ENCODE measurements at regions not wholly inside any gene's neighbourhood (a gene's known extent, or its start where the extent isn't known, plus 50 kb on each side); places are given as distances from the start of the nearest gene placed in this dataset.

DNA sequence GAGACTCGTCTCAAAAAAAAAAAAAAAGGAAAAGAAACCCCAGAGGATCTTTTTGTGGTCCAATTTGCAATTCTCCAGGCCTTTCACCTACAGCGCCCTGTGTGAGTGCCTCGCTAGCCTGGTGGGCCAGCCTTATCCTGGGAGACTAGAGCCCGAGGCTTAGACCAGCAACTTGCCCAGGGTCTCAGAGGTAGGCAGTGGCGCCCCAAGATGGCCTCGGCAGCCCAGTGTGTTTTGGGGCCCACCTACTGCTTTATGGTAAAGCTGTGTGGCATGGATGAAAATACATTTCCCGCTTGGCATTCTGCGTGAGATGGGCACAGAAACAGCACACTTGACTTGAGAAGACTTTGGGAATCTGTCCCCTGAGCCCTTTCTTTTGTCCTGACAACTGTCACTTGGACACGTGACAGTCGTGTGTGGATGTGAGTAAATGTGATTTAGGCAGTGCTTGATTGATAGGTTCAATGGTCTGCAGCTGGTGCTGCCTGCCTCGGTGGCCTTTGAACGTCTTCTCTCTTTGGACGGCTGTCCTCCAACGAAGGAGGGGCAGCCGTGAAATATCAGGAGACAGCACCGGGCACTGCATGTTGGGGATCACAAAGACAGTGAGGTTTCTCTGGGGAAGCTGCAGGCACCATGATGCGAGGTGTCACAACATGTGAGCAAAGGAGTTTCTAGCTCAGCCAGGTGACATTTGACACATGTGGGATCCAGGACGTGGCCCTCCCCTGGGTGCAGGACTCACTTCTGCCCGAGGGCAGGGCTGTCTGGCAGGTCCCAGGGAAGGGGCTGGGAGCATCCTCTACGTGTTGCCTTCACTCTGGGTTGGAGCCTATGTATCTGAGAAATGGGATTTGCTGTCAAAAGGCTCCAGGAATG, 209.5 kb upstream of the TWIST2 start:
- DNase-seq, result no peak

DNA sequence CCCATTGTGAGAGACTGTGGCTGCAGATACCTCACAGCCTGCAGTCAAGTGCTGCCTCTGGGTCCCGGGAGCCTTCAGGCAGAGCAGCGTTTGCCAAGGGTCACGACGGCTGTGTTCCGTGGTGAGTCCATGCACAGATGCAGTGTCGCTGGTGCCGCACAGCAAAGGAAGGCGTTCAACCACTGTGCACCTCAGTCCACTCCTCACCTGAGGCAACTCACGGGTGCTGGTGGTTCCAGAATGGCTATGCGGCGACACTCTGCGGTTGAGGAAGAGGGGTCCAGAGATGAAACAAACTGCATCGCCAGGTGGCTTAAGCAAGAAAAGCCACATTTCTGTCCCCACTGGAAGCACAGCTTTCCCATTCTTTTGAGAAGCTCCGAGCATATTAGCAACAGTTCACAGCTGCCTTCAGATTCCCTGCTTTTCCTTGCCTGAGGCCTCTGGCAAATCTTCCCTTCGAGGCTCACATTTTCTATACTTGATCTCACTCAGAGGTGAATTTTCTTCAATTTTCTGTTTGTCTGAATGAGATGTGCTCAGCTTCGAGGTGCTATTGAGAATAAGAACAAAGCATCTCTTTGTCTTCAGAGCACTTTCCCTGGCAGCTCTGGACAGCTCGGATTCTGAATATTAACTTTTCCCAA, 208.8 kb upstream of the TWIST2 start:
- DNase-seq, result no peak

DNA sequence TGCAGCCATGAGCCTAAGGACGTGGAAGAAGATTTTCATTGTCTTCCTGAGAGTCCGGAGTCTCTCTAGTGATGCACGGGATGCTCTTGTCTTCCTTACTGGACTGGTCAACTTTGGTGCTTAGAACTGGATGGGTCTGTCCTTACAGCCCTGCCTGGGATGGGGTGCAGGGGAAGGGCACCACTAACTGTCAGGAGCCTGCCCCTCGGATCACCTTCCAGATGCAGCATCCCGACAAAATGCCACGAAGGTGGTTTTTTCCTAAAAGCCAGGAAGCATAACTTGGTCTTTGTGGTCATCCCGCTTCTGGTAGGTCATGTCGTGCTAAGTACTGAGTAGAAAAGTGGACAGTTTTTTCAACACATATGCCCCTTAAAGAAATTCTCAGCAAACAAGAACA, 207.4 kb upstream of the TWIST2 start:
- DNase-seq, result no peak

DNA sequence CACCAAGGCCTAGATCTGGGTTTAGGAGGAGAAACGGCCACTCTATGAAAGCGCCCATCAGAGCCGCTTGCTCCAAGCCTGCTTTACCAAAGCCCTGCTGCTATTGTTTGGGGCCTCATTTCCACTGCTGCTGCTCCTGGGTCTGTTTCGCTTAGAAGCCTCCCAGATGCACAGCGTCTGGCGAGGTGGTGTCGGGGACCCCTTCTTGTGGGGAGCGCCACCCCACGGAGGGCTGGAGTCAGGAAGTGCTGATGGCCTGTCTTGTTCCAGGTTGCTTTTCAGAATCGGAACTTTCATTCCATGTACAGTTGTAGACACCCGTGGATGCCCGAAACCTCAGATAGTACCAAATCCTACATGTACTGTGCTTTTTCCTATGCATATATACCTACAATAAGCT, 204.9 kb upstream of the TWIST2 start:
- DNase-seq, result no peak

DNA sequence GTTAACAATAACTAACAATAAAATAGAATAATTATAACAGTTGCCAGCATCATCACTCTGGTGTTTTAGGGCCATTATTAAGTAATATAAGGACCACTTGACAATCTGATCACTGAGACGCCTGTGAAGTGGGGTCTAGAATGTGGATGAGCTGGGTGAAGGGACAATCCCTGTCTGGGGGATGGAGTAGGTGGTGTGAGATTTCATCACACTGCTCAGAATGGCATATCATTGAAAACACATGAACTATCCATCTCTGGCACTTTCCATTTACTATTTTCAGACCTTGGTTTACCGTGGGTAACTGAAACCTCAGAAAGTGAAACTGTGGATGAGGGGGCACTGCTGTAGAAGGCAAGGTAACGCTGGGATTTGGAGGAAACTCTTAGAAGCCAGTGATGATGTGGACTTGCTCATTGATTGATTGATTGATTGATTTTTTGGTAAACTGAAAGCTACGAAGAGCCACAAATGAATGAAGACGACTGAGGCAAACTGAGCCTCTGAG, 204.4 kb upstream of the TWIST2 start:
- DNase-seq, result no peak

DNA sequence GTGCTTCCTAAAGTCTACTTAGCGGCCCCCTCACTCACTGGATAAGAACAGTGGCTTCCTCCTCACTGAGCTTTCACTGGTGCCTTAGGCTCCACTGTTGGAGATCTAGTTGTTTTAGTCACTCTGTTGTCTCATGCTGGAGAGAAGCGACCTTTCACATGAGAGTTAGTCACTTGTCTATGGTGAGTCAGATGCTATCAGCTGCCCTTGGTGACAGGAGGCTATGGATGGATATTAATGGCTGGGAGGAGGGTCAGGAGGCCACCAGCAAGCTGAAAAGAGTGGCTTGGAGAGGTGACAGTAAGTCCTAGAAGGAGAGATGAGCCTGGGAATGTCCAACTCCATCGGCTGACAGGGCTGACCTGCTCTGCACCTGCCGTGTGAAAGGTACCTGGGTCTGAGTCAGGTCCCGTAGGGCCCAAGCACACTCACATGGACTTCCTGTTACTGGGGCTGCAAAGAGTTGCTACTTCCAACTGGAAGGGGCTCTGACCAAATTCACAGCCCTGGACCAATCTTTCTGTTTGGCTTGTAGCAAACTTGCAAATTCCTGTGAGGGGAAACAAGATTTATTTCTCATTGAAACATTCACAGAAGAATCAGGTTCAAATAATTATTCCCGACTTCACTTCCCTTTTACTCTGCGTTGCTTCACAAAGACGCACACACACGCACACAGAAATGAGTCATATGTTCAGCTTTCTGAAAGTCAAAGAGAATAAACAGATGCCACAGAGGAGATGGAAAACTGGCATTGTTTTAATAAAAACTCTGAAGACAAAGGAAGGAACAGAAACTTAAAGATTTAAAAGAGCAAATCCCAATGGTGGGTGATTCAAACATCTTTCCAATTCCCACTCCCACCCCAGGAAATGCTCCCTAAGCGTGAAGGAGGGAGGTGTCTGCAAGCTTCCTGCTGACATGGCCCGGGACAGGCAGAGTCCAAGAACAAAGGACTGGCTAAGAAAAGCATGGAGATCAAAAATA, 203.5 kb upstream of the TWIST2 start:
- DNase-seq, result peak; percentile 34

DNA sequence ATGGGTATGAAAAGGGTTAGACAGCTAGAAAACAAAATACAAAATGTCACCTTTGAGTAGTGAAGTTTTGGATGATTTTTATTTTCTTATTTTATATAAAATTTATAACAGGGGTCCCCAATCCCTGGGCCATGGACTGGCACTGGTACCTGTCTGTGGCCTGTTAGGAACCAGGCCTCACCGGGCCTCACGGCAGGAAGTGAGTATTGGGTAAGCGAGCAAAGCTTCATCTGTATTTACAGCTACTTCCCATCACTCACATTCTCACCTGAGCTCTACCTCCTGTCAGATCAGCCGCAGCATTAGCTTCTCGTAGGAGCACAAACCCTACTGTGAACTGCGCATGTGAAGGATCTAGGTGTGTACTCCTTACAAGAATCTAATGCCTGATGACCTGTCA, 202.8 kb upstream of the TWIST2 start:
- no peak for DNase-seq

DNA sequence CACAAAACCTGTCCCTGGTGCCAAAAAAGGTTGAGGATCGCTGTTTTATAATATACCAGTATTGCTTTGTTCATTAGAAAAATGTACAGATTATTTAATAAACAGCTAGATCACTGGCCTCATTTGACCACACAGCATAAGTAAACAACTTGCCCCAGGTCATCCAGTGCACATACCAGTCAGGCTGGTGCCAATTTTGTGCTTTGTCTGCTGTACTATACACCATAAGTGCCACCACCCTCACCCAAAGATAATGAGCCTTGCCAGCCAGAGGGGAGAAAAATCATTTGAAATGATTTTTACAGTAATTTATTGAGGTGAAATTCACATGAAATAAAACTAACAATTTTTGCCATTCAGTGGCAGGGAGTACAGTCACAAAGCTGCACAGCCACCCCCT, 202.2 kb upstream of the TWIST2 start:
- DNase-seq, result no peak

DNA sequence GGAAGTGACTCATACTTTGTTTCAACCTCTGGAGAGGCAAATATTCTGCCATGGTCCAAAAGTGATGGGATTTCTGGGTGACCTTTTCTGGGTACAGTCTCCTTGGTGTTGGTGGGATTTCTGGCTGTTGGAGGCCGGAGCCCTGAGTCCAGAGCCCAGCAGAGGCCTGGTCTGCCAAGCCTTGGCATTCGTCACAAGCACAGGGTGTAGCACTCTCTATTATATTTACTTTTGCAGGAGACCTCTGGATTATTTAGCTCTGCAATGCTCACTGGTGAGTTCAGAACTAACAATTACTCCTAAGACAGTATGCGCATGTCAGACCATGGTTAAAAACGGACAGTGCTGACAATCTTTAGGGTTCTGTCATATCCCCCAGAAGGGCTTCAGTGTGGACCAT, 201.6 kb upstream of the TWIST2 start:
- DNase-seq, result no peak

DNA sequence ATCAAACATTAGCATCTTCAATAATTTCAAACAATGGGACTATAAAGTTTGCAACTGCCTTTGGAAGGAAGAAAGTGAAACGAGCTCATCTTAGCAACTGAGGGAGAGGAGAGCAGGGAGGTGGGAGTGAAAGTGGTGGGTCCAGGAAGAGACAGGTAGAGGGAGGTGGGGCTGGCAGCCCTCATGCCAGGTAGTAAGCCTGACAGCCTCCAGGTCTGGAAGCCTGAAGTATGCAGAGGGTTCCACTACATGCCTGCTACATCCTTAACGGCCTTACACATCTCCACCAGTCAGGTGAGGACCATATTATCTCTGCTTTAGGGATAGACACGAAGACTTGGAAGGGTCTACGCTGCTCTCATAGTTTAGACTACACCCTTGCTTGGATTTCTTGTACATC, 201.1 kb upstream of the TWIST2 start:
- no peak for DNase-seq

DNA sequence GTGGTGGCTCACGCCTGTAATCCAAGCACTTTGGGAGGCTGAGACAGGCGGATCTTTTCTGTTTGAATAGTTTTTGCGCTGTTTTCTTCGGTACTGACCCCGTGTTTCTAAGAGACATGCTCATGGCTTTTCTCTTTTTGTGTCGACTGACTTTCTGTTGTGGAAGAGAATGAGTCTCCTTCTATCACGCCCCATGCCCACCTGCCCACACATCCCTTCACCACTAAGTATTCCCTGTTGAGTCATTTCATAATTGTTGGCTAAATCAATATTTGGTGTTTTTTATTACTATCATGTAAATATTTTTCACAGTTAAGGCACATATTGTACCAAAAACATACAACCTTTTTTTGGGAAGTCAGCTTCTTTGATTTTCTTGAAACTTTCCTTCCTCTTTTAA, 198.8 kb upstream of the TWIST2 start:
- DNase-seq, result no peak

DNA sequence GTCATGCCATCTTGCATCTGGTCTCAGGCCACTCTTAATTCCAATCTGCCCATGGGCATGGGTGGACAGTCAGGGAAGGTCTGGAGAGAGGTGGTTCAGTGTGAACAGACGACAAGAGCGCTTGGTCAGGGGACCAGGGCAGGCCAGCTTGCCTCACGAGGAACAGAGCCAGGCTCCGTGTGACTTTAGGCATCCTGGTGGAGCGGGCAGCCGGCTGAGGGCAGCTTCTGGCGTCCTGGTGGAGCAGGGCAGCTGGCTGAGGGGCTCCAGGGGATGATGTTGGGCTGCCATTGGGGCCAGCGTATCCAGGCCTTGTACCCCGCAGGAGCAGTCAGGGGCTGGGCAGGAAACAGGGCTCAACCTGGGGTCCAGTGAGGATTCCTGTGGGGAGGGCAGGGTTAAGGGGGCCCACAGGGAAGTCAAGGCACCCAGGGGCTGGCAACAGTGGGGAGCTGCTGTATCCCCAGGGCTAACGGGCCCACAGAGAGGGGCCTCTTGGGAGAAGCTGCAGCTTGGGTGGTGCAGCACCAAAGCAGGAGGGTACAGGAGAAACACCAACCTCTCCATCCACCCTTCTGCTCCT, 197.9 kb upstream of the TWIST2 start:
- no peak for DNase-seq

DNA sequence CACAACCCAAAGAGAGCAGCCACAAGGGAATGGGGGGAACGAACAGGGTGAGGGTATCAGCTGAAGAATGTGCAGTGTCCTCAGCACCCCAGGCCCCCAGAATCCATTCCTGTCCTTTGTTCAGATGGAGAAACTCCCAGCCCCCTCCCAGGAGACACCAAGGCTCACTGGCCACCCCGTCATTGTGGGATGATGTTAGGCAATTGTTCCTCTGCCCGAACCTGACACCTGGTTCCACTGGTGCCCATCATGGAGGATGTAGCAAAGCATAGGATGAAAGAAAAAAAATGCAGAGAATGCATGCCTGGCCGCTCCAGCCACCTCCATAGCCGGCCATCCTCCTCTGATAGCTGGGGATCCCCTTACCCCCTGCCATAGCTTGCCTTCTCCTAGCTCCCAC, 197.3 kb upstream of the TWIST2 start:
- no peak for DNase-seq

DNA sequence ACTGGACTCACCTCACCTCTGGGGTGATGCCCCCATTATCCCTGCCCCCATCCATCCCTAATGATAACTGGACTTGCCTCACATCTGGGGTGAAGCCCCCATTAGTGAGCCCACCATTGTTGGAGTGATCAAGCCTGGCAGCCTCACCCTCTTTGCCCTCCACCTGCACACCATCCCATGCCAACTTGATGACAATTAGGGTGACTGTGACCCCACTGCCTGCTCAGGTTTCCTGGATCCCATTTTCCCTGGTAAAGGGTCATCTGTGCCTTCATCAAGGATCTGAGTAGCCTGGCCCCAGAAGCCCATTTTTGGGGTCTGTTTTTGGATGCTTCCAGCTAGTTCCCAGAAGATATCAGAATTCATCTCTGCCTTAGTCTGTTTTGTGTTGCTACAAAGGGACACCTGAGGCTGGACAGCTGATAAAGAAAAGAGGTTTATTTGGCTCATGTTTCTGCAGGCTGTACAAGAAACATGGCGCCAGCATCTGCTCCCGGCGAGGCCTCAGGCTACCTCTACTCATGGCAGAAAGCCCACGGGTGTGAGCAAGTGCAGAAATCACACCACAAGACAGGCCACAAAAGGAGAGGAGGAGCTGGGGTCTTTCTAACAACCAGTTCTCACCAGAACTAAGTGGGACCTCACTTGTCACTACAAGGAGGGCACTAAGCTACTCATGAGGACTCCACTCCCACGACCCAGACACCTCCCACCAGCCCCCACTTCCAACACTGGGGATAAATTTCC, 196.4 kb upstream of the TWIST2 start:
- no peak for DNase-seq

DNA sequence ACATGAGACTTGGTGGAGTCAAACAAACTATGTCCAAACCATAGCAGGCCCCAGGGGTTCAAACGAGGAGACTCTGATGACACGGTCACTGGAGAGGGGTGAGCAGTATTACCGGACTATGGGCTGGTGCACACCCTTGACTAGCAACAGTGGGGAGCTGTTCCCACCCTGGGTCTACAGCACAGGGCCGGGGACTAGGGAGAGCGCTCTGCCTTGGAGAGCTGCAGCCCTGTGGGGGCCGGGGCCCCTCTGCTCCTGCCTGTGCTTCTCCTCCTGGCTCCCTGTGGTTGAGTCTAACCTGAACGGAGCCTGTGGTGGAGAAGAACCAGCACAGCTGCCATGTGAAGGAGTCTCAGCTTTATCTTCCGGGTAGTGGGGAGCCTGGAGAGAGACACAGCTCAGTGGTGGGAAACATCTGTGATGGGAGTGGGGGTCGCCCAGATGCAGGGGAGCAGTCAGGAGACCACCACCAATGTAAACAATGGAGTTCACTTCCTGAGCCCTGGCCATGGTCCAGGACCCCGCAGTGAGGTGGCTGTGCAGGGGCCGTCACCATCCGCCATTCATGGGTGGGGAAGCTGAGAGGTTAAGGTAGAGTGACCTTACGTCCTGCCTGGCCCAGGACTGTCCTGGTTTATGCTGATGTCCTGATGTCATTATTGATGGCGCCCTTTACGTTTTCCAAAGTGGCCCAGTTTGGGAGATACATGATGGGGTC, 195.7 kb upstream of the TWIST2 start:
- DNase-seq, result no peak

DNA sequence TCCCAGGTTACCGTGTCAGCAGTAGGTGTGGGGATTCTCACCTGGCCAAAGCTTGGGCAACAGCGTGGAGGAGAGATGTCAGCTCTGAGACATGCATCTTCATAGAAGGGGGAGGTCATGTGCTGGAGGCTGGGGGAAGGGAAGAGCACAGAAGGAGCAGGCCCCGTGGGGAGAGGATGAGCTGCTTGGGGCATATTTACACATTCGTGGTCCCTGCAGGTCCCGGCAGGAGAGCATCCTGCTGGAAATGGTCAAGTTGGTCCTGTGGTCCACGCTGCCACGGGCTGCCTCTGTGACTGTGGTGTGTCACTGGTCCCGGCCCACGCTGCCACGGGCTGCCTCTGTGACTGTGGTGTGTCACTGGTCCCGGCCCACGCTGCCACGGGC, 195.1 kb upstream of the TWIST2 start:
- DNase-seq, result no peak

DNA sequence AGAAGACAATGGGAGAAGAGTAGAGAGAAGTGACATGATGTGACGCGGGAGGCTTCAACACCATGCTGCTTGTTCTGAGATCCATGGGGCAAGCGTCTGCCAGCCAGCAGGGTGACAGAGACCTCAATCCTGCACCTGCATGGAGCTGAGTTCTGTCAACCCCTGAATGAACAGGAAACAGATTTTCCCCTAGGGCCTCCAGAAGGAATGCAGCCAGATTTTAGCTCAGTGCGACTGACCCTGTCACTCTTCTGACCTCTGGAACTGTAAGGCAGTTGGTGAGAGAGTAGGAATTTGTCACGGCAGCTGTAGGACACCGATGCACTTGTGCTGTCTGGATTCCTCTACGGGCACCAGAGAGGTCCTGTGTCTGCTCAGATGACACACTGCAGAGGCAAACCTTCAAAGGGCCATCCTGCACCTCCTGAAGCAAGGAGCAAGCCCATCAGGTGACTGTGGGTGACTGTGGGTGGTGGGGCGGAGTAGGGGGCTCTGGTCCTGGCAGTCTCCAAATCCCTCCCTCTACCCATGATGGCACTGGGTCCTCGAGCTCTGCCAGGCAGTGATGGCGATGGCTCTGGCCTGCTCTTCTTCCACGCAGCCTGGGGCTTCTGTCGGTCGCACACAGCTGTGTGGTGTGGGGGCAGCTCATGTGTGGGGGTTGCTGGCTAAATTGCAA, 194.3 kb upstream of the TWIST2 start:
- no peak for DNase-seq

DNA sequence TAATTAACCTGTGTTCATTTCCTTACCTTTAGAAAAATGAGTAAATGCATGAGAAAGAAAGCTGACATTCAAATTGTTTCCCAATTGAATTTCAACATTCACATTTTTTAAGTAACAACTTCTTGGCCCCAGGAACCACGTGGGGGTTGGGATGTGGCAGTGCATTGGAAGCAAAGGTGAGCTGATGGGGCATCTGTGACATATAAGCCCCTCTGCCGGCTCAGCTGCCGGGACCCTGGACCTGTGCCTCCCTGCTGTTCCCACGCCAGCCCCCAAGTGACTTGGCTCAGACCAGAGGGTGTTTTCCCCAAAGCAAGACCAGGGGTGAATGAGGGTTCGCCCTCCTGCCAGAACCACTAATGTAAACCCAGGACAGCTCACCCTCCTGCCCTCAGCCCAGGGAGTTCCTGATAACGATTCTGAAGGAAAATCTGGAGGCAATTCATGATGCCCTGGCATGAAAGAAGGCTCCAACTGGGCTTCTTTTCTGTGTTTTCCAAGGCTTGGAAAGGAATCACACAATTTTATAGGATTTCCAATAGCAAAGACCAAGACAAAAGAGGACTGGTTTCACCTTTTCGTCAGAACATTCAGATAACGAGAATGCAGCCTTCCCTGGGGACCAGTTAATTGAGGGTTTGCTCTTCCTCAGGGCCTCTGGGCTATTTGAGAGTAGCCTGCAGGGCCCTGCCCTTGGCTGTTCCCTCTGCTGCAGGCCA, 193.2 kb upstream of the TWIST2 start:
- no peak for DNase-seq

DNA sequence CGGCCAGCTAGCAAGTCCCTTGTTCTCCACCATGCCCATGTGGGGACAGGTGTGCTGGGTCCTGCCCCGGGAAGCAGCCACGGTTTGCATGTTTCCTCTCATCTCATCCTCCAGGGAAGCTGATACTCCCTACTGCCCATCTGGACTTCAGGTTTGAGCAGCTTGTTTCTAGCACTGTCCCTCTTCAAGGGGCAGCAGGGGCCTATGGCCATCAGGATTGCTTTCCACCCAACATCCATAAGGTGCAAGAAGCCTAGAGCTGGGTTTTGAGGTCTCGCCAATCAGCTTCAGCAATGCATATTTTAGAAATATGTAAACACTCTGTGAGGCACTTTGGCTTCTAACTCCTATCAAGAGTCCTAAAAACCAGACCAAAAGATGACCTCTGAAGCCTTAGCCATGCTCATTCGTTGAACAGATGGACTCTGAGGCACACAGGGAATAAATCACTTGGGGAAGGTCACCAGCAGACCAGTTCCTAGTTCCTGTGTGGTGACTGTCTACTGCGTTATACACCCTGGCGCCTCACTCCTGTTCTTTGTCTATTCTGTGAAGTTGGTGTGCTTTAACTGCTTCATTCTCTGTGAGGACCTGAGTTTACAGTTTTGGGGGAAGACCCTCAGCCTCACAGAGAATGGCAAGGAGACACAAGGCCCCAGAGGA, 192.6 kb upstream of the TWIST2 start:
- DNase-seq, result no peak
